NCI-H2227 treated with DMSO at 0.1 percent for 48 hours (cell line): ENCODE measurements at regions not wholly inside any gene's neighbourhood (a gene's known extent, or its start where the extent isn't known, plus 50 kb on each side); places are given as distances from the start of the nearest gene placed in this dataset.

Experiments used
- DNase-seq: peaks from one replicate; lab custom pipeline; 2025; lab: John Stamatoyannopoulos, UW

GRCh38 chr18:56127322-56128099 is 510.9 kb downstream of the TXNL1 start:
- DNase-seq = no peak

GRCh38 chr18:56124186-56124585 is 514.2 kb downstream of the TXNL1 start:
- DNase-seq = no peak

- DNase-seq = no peak
These were observed 516.7 kb downstream of the TXNL1 start for GRCh38 chr18:56121669-56122068.

GRCh38 chr18:56120782-56121181 is 517.6 kb downstream of the TXNL1 start:
- no peak for DNase-seq

GRCh38 chr18:56119681-56120080 is 518.7 kb downstream of the TXNL1 start:
- DNase-seq = no peak

GRCh38 chr18:56118422-56118821 is 520.0 kb downstream of the TXNL1 start:
- no peak for DNase-seq

- DNase-seq = no peak
These were observed 523.0 kb downstream of the TXNL1 start for GRCh38 chr18:56115071-56116015.

GRCh38 chr18:56112984-56113383 is 525.0 kb upstream of the TCF4 start:
- DNase-seq = no peak

GRCh38 chr18:56112013-56112749 is 524.2 kb upstream of the TCF4 start:
- DNase-seq = no peak

- no peak for DNase-seq
These were observed 521.8 kb upstream of the TCF4 start for GRCh38 chr18:56109757-56110156.

GRCh38 chr18:56108478-56109367 is 520.7 kb upstream of the TCF4 start:
- no peak for DNase-seq

GRCh38 chr18:56107821-56108477 is 520.0 kb upstream of the TCF4 start:
- DNase-seq = no peak

- no peak for DNase-seq
These were observed 512.2 kb upstream of the TCF4 start for GRCh38 chr18:56100090-56100722.

GRCh38 chr18:56097621-56098020 is 509.6 kb upstream of the TCF4 start:
- peak; percentile 4 for DNase-seq

- DNase-seq = no peak
These were observed 508.9 kb upstream of the TCF4 start for GRCh38 chr18:56096861-56097260.

- no peak for DNase-seq
These were observed 501.7 kb upstream of the TCF4 start for GRCh38 chr18:56089612-56090258.

- no peak for DNase-seq
These were observed 498.8 kb upstream of the TCF4 start for GRCh38 chr18:56086786-56087185.

GRCh38 chr18:56086176-56086575 is 498.2 kb upstream of the TCF4 start:
- DNase-seq = no peak

- no peak for DNase-seq
These were observed 497.6 kb upstream of the TCF4 start for GRCh38 chr18:56085551-56085950.
